GM04503 (cell line): ENCODE measurements at regions not wholly inside any gene's neighbourhood (a gene's known extent, or its start where the extent isn't known, plus 50 kb on each side); places are given as distances from the start of the nearest gene placed in this dataset.

Experiments
- DNase-seq: peaks from one replicate; pipeline ENCODE4 v3.0.0-alpha.2; 2012; ENCODE audit warnings: low read depth

DNA sequence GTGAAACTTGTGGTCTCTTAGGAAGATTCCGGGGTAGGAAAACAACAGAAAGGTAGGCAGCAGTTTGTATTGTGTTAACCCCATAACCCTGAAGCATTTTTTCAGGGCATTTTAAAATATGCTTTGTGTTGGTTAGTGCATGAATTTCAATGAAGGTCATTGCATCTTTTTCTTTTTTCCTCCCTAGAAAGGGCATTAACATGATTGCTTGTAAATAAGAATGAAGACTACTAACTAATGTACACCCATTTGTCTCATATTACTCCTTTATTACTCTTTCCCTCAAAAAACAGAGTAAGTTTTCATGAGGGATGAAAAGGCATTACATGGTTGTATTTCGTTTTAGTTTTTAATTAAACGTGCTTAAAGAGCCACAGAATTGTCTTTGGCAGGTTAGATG lies 141.4 kb downstream of the OGFRL1 start:
- no peak for DNase-seq

- no peak for DNase-seq
Measured at GRCh38 chr6:71433441-71433840, 144.8 kb downstream of the OGFRL1 start.

GRCh38 chr6:71444222-71444621 lies 155.6 kb downstream of the OGFRL1 start:
- no peak for DNase-seq

GRCh38 chr6:71446057-71446456 lies 157.4 kb downstream of the OGFRL1 start:
- DNase-seq: no peak

GRCh38 chr6:71446470-71446869 lies 157.9 kb downstream of the OGFRL1 start:
- no peak for DNase-seq

- DNase-seq: no peak
Measured at GRCh38 chr6:71452697-71453370, 164.2 kb downstream of the OGFRL1 start.

- no peak for DNase-seq
Measured at GRCh38 chr6:71453371-71453706, 164.7 kb downstream of the OGFRL1 start.

GRCh38 chr6:71454056-71454455 lies 165.4 kb downstream of the OGFRL1 start:
- DNase-seq: no peak

DNA sequence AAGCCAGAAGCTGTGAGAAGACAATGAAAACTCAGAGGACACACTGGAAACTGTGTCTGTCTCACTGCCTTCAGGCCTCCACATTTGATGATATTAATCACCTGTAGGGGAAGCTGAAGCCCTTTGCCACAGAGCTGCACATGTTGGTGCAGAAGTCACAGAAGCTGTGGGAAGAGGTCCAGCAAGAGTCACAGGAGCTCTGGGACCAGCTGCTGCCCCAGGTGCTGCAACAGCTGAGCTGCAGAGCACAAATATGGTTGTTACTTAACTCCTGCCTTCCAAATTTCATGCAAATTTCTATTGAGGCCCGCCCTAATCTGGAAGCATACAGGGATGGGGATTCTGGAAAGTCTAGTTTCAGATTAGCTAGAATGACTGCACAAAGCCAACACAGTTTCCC lies 169.3 kb downstream of the OGFRL1 start:
- no peak for DNase-seq

GRCh38 chr6:71459162-71459561 lies 170.6 kb downstream of the OGFRL1 start:
- DNase-seq: no peak

GRCh38 chr6:71460933-71461332 lies 172.3 kb downstream of the OGFRL1 start:
- DNase-seq: no peak

GRCh38 chr6:71463061-71463460 lies 174.4 kb downstream of the OGFRL1 start:
- DNase-seq: no peak

GRCh38 chr6:71465096-71465495 lies 176.5 kb downstream of the OGFRL1 start:
- DNase-seq: no peak

- no peak for DNase-seq
Measured at GRCh38 chr6:71466362-71466761, 177.8 kb downstream of the OGFRL1 start.

DNA sequence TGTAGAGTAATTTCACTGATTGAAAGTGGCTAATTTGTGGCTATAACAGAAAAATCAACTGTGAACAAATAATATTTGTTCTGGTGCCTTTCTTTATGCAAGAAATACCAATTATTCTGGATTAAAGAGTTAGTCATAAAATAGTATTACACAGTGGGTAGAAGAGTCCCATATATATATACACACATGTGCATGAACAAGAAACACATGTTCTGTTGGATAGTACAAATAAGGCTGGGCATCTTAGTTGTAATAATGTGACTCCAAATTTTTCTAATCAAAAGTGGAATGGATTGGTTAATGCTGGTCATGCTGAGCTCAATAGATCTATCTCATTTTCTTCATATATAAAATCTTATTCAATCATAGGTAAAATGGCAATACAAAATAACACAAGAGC lies 179.4 kb downstream of the OGFRL1 start:
- DNase-seq: no peak

DNA sequence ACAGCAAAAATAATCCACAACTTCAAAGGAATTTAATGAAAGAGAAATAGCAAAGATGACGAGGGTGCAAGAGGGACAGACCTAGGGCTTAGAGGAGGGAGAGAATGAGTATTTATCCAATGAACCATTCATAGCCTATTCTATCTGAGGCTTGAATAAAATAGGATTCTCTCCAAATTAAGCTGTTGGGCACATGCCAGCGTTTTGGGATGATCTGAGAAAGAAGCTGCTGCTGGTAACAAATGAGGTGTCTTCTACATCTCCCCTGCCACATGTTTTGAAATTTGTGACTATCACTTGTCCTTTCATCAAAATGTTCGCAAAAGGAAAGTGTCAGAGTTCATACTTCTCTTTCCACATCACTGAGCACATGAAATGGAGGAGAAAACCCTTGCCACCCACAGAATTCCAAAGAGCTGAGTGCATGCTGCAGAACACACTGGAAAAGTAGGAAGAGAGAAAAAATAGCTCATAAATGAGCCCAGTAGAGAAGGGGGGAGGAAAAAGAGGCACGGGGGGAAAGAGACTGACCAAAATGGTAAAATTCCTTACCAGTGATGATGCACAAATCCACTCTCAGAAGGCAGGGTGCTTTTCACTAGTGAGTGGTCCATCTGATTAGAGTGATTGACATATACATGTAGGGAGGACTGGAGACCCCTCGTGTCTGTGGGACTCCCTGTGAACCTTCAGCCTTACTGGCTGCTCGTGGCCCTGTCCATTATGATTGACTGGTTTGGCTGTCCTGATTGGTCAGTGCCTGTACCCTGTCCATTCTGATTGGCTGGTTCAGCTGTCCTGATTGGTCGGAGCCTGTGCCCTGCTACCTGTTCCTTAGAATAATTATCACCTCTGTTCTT lies 180.5 kb downstream of the OGFRL1 start:
- DNase-seq: peak; percentile 94

DNA sequence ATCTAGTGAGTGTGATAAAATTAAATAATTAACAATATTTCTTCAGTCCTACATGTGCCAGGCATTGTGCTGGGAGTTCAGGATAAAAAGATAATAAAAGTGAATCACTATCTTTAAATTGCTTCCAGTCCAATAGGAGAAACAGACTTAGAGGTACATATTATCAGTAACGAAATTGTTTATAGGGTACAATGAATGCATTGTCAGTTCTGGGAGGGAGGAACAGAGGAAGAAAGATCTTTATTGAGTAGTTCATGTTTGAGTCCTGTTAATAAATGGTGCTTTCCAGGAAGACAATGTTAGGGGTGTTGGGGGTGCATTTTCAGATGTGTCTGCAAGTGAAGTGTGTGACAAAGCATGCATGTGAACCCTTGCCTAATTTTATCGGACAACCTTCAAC lies 183.1 kb downstream of the OGFRL1 start:
- DNase-seq: no peak

DNA sequence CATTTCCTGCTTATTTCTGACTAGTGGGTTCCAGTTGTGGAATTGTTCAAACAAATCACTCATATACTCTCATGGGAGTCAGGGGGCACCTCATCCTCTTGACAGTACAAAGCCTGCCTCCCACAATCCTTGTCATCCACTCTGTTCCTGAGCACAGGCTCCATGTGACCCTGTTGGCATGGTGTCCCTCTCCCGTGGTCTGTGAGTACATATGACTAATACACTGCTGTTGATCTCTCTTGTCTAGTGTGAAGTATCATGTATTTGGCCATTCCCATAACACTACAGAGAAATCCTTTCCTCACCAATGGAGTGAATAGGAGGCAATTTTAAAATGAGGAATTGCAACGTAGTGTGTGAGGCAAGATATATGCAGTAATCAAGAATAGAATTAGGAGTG lies 185.3 kb downstream of the OGFRL1 start:
- DNase-seq: peak; percentile 78

GRCh38 chr6:71474942-71475341 lies 186.3 kb downstream of the OGFRL1 start:
- DNase-seq: no peak

- DNase-seq: no peak
Measured at GRCh38 chr6:71476371-71476770, 187.8 kb downstream of the OGFRL1 start.

GRCh38 chr6:71476872-71477271 lies 188.3 kb downstream of the OGFRL1 start:
- no peak for DNase-seq

DNA sequence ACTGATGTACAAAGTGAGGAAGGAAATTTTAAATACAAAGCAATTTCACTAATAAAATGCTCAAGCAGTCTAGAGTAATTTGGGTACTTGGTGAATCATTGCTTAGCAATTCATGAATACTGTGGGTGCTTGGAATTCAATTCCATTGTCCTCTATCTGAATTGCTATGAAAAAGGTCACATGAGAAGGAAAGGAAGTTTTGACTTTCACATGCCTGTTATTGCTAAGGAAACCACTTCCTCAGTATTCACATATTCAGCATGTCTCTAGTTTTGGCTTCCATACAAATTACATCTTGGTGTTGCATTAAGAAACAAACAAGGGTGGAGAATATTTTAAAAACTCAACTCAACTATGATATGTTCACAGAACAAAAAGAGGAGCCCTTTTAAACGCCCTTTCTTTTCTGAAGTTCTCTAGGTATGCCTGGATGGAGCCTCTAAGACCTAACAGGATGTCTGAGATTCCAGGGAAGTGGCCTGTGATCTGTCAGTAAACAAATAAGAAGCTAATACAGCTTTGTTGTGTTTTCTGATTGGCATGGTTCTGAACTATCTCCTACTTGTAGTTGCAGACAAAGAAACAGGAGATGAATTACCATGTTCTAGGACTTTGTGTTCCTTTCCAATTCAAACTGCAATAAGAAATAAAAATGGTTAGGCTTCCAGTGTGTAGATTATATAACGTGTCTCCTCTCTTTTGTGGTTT lies 190.4 kb downstream of the OGFRL1 start:
- peak; percentile 98 for DNase-seq

DNA sequence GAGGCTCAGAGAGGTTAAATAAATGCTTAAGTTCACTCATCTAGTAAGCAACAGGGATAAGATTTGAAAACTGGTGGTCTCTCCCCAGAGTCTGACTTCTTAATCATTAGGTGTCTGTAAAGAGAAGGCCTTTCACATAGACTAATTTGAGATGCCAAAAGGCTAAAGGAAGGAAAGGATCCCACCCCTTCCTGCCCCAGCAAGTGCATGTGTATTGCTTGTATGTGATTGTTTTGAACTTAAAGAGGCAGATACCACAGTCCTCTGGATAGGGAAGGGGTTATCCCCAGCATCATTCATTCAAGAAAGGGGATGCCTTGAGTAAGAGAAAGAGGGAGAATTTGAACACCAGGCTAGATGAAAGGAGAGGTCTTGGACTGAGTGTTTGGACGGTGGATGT lies 192.0 kb downstream of the OGFRL1 start:
- no peak for DNase-seq
